ENCODE measurements at regions not wholly inside any gene's neighbourhood (a gene's known extent, or its start where the extent isn't known, plus 50 kb on each side); places are given as distances from the start of the nearest gene placed in this dataset.

- H3K4me1 ChIP-seq = no peaks in the 10 kb centered on the region
- no peak for DNase-seq
- TF ChIP-seq, protein P1, sequence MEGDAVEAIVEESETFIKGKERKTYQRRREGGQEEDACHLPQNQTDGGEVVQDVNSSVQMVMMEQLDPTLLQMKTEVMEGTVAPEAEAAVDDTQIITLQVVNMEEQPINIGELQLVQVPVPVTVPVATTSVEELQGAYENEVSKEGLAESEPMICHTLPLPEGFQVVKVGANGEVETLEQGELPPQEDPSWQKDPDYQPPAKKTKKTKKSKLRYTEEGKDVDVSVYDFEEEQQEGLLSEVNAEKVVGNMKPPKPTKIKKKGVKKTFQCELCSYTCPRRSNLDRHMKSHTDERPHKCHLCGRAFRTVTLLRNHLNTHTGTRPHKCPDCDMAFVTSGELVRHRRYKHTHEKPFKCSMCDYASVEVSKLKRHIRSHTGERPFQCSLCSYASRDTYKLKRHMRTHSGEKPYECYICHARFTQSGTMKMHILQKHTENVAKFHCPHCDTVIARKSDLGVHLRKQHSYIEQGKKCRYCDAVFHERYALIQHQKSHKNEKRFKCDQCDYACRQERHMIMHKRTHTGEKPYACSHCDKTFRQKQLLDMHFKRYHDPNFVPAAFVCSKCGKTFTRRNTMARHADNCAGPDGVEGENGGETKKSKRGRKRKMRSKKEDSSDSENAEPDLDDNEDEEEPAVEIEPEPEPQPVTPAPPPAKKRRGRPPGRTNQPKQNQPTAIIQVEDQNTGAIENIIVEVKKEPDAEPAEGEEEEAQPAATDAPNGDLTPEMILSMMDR (IDR thresholded peaks at IDR 0.05; ENCODE audit: low read depth, low read length) = no peak
- H3K27me3 ChIP-seq = no peaks in the 10 kb centered on the region
- no peak overlapping the region for H3K4me3 ChIP-seq (ENCODE audit: low read depth, low read length)
- H3K9me3 ChIP-seq = no peaks in the 10 kb centered on the region
- no peaks in the 10 kb centered on the region for H3K36me3 ChIP-seq
Measured at GRCh38 chr3:135374571-135374970, 579.5 kb downstream of the EPHB1 start.

GRCh38 chr3:135382188-135382587 is 583.3 kb upstream of the PPP2R3A start:
- H3K27me3 ChIP-seq = no peaks in the 10 kb centered on the region
- H3K36me3 ChIP-seq = no peaks in the 10 kb centered on the region
- DNase-seq = no peak
- H3K4me1 ChIP-seq = no peaks in the 10 kb centered on the region
- H3K4me3 ChIP-seq (ENCODE audit: low read depth, low read length) = no peak overlapping the region
- H3K9me3 ChIP-seq = no peaks in the 10 kb centered on the region
- TF ChIP-seq, protein P1 (IDR thresholded peaks at IDR 0.05; ENCODE audit: low read depth, low read length) = no peak

DNA sequence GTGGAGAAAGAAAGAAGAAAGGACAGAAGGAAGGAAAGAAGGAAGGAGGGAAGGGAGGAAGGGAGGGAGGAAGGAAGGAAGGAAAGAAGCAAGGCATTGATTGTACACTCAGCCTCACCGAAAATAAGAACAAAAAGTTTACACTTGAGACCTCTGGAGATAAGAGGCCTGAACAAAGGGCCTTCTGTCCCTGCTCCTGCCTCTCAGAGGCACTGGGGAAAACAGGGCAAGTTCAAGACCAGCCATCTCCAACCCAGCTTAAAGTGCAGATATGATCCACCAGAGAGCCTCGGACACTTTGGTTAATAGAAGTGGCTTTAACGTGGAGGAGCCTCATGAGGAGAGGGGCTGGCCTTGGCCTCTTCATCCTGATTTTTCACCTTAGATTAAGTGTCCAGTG is 582.9 kb upstream of the PPP2R3A start:
- H3K36me3 ChIP-seq = no peaks in the 10 kb centered on the region
- no peaks in the 10 kb centered on the region for H3K27me3 ChIP-seq
- H3K9me3 ChIP-seq = no peaks in the 10 kb centered on the region
- H3K4me1 ChIP-seq = no peaks in the 10 kb centered on the region
- no peak for DNase-seq
- H3K4me3 ChIP-seq (ENCODE audit: low read depth, low read length) = no peak overlapping the region
- TF ChIP-seq, protein P1 (IDR thresholded peaks at IDR 0.05; ENCODE audit: low read depth, low read length) = no peak

GRCh38 chr3:135383301-135383700 is 582.2 kb upstream of the PPP2R3A start:
- no peaks in the 10 kb centered on the region for H3K4me1 ChIP-seq

DNA sequence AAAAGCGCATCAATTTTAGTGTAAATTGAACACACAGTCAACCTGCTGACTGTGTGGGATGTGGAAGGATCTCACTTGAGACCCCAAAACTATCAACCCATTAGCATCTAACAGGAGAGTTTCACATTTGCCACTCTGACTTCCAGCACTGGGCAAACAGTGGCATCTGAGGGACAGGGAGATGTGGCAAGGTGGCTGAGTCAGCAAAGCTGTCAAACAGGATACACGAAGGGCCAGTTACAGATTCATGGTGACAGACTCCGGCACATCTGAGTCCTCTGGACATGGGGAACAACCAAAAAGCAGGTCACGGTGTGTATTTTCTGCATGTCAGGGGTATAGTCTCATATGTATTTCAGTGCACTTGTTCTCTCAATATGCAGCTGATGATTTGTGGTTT is 573.4 kb upstream of the PPP2R3A start:
- Histone ChIP-seq H3K9me3 (no peaks in the 10 kb centered on the region), H3K4me1 (no peaks in the 10 kb centered on the region), H3K27me3 (no peaks in the 10 kb centered on the region), H3K36me3 (no peaks in the 10 kb centered on the region), H3K4me3 (ENCODE audit: low read depth, low read length) (no peak overlapping the region)
- TF ChIP-seq, protein P1 (IDR thresholded peaks at IDR 0.05; ENCODE audit: low read depth, low read length) = no peak
- no peak for DNase-seq

More at GRCh38 chr3:135383301-135383700, 582.2 kb upstream of the PPP2R3A start:
- TF ChIP-seq, protein P1 (IDR thresholded peaks at IDR 0.05; ENCODE audit: low read depth, low read length) = no peak
- Histone ChIP-seq H3K4me3 (ENCODE audit: low read depth, low read length) (no peak overlapping the region), H3K36me3 (no peaks in the 10 kb centered on the region), H3K27me3 (no peaks in the 10 kb centered on the region), H3K9me3 (no peaks in the 10 kb centered on the region)
- no peak for DNase-seq

DNA sequence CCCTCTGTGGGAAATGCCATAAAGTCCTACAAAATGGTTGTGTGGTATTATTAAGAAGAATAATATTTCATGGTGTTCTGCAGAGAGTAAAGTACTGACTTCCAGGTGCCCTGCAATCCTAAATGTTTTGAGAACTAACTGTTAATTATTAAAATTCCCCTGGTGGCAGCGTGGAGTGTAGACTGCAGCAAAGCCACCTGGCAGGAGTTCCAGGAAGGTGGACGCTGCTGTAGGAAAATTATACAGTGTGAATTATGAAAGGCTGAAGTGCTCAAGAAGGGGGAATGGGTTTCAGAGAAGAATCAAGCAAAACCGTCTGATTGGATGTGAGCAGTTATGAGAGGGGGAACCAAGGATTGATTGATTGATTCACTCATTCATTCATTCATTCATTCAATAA is 572.4 kb upstream of the PPP2R3A start:
- no peak overlapping the region for H3K4me3 ChIP-seq (ENCODE audit: low read depth, low read length)
- no peaks in the 10 kb centered on the region for H3K27me3 ChIP-seq
- no peaks in the 10 kb centered on the region for H3K36me3 ChIP-seq
- TF ChIP-seq, protein P1 (IDR thresholded peaks at IDR 0.05; ENCODE audit: low read depth, low read length) = no peak
- H3K4me1 ChIP-seq = no peaks in the 10 kb centered on the region
- H3K9me3 ChIP-seq = no peaks in the 10 kb centered on the region
- DNase-seq = no peak
